Esophagus squamous epithelium (tissue), 4 donors: ENCODE measurements at regions not wholly inside any gene's neighbourhood (a gene's known extent, or its start where the extent isn't known, plus 50 kb on each side); places are given as distances from the start of the nearest gene placed in this dataset.

ENCODE experiments used
- POLR2A ChIP-seq, 4 donors: fragments of 450-650 bp; IDR thresholded peaks; one replicate each; pipeline ENCODE4 v1.6.1; 2017; ENCODE audit warnings: antibody characterized with exemption in 4 of 4, mild to moderate bottlenecking in 4 of 4, moderate library complexity in 3 of 4
- TF ChIP-seq, protein P1 (sequence below), 6 experiments: fragments of 450-650 bp in 4 of 6; fragments of 200-600 bp in 2 of 6; sonication (generic) in 2 of 6; IDR thresholded peaks; one replicate each; pipeline ENCODE4 v1.5.1; 2016 to 2019; ENCODE audit warnings: antibody characterized with exemption in 6 of 6, mild to moderate bottlenecking in 4 of 6, moderate library complexity in 4 of 6

DNA sequence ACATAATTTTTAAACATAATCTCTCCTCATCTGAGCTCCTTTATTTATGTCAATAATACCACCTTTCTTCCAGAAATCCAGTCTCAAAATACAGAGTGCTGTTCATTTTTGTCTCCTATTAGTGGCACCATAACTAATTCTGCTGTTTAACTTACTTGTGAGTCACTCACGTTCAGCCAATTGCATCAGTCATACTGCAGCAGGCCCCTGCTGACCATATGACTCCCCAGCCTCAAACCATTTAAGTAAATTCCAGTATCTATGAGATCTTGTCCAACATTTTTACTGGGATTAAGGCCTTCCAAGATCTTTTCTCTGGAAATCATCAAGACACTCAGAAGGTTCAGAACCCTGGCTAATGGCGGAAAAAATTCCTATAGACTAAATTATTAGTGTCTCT, 982.2 kb upstream of the MAP3K7 start:
- TF ChIP-seq, protein P1, sequence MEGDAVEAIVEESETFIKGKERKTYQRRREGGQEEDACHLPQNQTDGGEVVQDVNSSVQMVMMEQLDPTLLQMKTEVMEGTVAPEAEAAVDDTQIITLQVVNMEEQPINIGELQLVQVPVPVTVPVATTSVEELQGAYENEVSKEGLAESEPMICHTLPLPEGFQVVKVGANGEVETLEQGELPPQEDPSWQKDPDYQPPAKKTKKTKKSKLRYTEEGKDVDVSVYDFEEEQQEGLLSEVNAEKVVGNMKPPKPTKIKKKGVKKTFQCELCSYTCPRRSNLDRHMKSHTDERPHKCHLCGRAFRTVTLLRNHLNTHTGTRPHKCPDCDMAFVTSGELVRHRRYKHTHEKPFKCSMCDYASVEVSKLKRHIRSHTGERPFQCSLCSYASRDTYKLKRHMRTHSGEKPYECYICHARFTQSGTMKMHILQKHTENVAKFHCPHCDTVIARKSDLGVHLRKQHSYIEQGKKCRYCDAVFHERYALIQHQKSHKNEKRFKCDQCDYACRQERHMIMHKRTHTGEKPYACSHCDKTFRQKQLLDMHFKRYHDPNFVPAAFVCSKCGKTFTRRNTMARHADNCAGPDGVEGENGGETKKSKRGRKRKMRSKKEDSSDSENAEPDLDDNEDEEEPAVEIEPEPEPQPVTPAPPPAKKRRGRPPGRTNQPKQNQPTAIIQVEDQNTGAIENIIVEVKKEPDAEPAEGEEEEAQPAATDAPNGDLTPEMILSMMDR (IDR thresholded peaks at IDR 0.05), result no peak
- no peak for TF ChIP-seq POLR2A (IDR thresholded peaks at IDR 0.05)
